ENCODE measurements at regions not wholly inside any gene's neighbourhood (a gene's known extent, or its start where the extent isn't known, plus 50 kb on each side); places are given as distances from the start of the nearest gene placed in this dataset.

- DNase-seq (ENCODE audit: low spot score) = no peak
- ATAC-seq (ENCODE audit: low FRiP score) = no peak
- no peak for TF ChIP-seq CTCF (IDR thresholded peaks at IDR 0.05)
These were observed 101.9 kb downstream of the COPRS start for GRCh38 chr17:31757097-31757496.

GRCh38 chr17:31754239-31754945, 104.7 kb downstream of the COPRS start:
- TF ChIP-seq CTCF (IDR thresholded peaks at IDR 0.05) = no peak
- no peak for ATAC-seq (ENCODE audit: low FRiP score)
- DNase-seq (ENCODE audit: low spot score) = no peak

GRCh38 chr17:31753011-31753410, 106.0 kb downstream of the COPRS start:
- TF ChIP-seq CTCF (IDR thresholded peaks at IDR 0.05) = no peak
- ATAC-seq (ENCODE audit: low FRiP score) (no peak), DNase-seq (ENCODE audit: low spot score) (no peak)

GRCh38 chr17:31752584-31752983, 106.5 kb downstream of the COPRS start:
- ATAC-seq (ENCODE audit: low FRiP score) (no peak), DNase-seq (ENCODE audit: low spot score) (no peak)
- no peak for TF ChIP-seq CTCF (IDR thresholded peaks at IDR 0.05)

- no peak for ATAC-seq (ENCODE audit: low FRiP score)
- no peak for TF ChIP-seq CTCF (IDR thresholded peaks at IDR 0.05)
- DNase-seq (ENCODE audit: low spot score) = no peak
These were observed 108.5 kb downstream of the COPRS start for GRCh38 chr17:31750578-31750977.

GRCh38 chr17:31748881-31749280, 110.2 kb downstream of the COPRS start:
- ATAC-seq (ENCODE audit: low FRiP score) = no peak
- DNase-seq (ENCODE audit: low spot score) = no peak
- TF ChIP-seq CTCF (IDR thresholded peaks at IDR 0.05) = no peak

- DNase-seq (ENCODE audit: low spot score) (no peak), ATAC-seq (ENCODE audit: low FRiP score) (no peak)
- TF ChIP-seq CTCF (IDR thresholded peaks at IDR 0.05) = no peak
These were observed 112.1 kb downstream of the COPRS start for GRCh38 chr17:31746884-31747495.

Data from omental fat pad (tissue), 3 donors.